NCI-H510A (cell line): ENCODE measurements at regions not wholly inside any gene's neighbourhood (a gene's known extent, or its start where the extent isn't known, plus 50 kb on each side); places are given as distances from the start of the nearest gene placed in this dataset.

Source experiments
- DNase-seq: peaks from one replicate; lab custom pipeline; 2025; lab: John Stamatoyannopoulos, UW

- DNase-seq, result no peak
These were observed 63.7 kb upstream of the PSMD7 start for GRCh38 chr16:74232806-74233465.

- no peak for DNase-seq
These were observed 66.5 kb upstream of the PSMD7 start for GRCh38 chr16:74230126-74230525.

- no peak for DNase-seq
These were observed 70.2 kb upstream of the PSMD7 start for GRCh38 chr16:74226338-74226954.

- DNase-seq, result no peak
These were observed 71.6 kb upstream of the PSMD7 start for GRCh38 chr16:74224828-74225612.

- DNase-seq, result no peak
These were observed 74.8 kb upstream of the PSMD7 start for GRCh38 chr16:74221828-74222227.

- no peak for DNase-seq
These were observed 76.9 kb upstream of the PSMD7 start for GRCh38 chr16:74219706-74220105.

- no peak for DNase-seq
These were observed 77.7 kb upstream of the PSMD7 start for GRCh38 chr16:74218871-74219270.

- DNase-seq, result no peak
These were observed 80.3 kb upstream of the PSMD7 start for GRCh38 chr16:74216319-74216718.

GRCh38 chr16:74215249-74215648 is 81.4 kb upstream of the PSMD7 start:
- no peak for DNase-seq

GRCh38 chr16:74213372-74213771 is 83.2 kb upstream of the PSMD7 start:
- no peak for DNase-seq

- no peak for DNase-seq
These were observed 86.4 kb upstream of the PSMD7 start for GRCh38 chr16:74210245-74210644.

- DNase-seq, result no peak
These were observed 94.6 kb upstream of the PSMD7 start for GRCh38 chr16:74202009-74202408.

GRCh38 chr16:74201576-74201975 is 95.0 kb upstream of the PSMD7 start:
- no peak for DNase-seq

GRCh38 chr16:74200921-74201320 is 95.7 kb upstream of the PSMD7 start:
- no peak for DNase-seq

GRCh38 chr16:74199842-74200124 is 96.8 kb upstream of the PSMD7 start:
- no peak for DNase-seq

- DNase-seq, result no peak
These were observed 97.4 kb upstream of the PSMD7 start for GRCh38 chr16:74199066-74199841.

- no peak for DNase-seq
These were observed 104.3 kb upstream of the PSMD7 start for GRCh38 chr16:74192281-74192797.

GRCh38 chr16:74190292-74190691 is 106.3 kb upstream of the PSMD7 start:
- DNase-seq, result no peak

- no peak for DNase-seq
These were observed 107.8 kb upstream of the PSMD7 start for GRCh38 chr16:74188856-74189255.

- no peak for DNase-seq
These were observed 110.0 kb upstream of the PSMD7 start for GRCh38 chr16:74186561-74186971.

- no peak for DNase-seq
These were observed 111.8 kb upstream of the PSMD7 start for GRCh38 chr16:74184839-74185238.

GRCh38 chr16:74183601-74184360 is 112.8 kb upstream of the PSMD7 start:
- DNase-seq, result no peak
